HepG2 (cell line): ENCODE measurements at regions not wholly inside any gene's neighbourhood (a gene's known extent, or its start where the extent isn't known, plus 50 kb on each side); places are given as distances from the start of the nearest gene placed in this dataset.

ENCODE experiments used
- HNF4A ChIP-seq: sonication (generic); formaldehyde crosslinking; IDR thresholded peaks from 2 replicates; pipeline ENCODE4 v1.4.0; 2020; ENCODE audit warnings: missing genetic modification reagents
- JUND ChIP-seq: sonication (generic); formaldehyde crosslinking; IDR thresholded peaks from 2 replicates; pipeline ENCODE4 v1.8.0; 2022; ENCODE audit warnings: mild to moderate bottlenecking, missing genetic modification reagents
- MTA3 ChIP-seq: sonication (generic); formaldehyde crosslinking; IDR thresholded peaks from 2 replicates; pipeline ENCODE4 v1.4.0; 2020; ENCODE audit warnings: missing genetic modification reagents
- ZNF430 ChIP-seq: sonication (generic); formaldehyde crosslinking; IDR thresholded peaks from 2 replicates; pipeline ENCODE4 v1.9.0; 2021; ENCODE audit warnings: mild to moderate bottlenecking, missing genetic modification reagents
- ZNF816 ChIP-seq: sonication (generic); formaldehyde crosslinking; IDR thresholded peaks from 2 replicates; pipeline ENCODE4 v1.8.0; 2022; ENCODE audit warnings: missing genetic modification reagents, mild to moderate bottlenecking, borderline replicate concordance
- TF ChIP-seq, protein P1 (sequence below), 2 experiments: fragments of 450-650 bp in 1 of 2; sonication (generic) in 1 of 2; formaldehyde crosslinking in 1 of 2; IDR thresholded peaks; 2 replicates each; pipeline versions ENCODE4 v1.6.1 to v1.8.0; 2016 to 2022; ENCODE audit warnings: antibody characterized with exemption in 1 of 2, mild to moderate bottlenecking in 1 of 2, missing genetic modification reagents in 1 of 2
- TF ChIP-seq, protein P2 (sequence below): sonication (generic); formaldehyde crosslinking; IDR thresholded peaks from 2 replicates; pipeline ENCODE4 v1.4.0; 2020; ENCODE audit warnings: missing genetic modification reagents
- TF ChIP-seq, protein P3 (sequence below): sonication (generic); formaldehyde crosslinking; IDR thresholded peaks from 2 replicates; pipeline ENCODE4 v1.8.1; 2023; ENCODE audit warnings: mild to moderate bottlenecking, moderate library complexity, missing genetic modification reagents
- TF ChIP-seq, protein P4 (sequence below): sonication (generic); formaldehyde crosslinking; IDR thresholded peaks from 2 replicates; pipeline ENCODE4 v1.5.0; 2020; ENCODE audit warnings: missing genetic modification reagents

DNA sequence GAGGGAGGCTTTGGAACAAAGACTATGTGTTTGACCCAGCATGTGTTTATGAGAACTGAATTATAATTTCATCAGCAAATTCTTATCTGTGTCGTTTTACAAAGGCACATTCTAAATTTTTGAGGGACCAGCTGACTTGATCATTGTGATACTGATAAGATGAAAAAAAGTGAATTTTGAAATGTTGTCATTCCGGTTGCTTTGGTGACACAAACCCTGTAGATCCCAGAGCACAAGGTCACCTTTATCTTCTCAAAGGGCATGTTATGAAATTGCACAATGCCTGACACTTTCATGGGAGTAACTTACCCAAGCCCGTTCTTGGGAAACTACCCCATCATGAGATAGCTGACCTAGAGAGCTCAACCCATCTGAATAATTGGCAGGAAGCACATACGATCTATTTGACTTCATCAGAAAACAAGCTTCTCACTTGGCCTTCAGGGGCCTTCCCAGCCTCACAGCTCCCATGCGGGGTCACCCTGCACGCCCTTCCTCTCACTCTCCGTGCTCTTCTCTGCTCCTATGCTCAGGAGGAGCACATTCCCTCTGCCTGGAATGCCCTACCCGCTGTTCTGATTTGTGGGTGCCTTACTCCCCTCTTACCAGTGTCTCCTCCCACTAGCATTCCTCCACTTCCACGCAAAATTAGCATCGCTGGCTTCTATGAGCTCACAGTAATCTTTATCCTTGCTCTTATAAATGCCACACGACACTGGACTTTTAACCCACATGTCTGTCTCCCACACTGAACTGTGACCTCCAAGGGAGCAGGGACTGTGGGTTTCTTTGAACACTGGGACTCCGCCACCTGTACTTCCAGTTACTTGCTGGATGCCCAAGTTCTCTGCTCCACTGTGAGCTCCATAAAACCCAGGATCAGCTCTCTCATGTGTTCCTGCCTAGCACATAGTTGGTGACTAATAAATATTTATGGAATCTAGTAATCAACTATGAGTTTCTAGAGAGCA is 555.8 kb upstream of the ID2 start (continued):
- TF ChIP-seq, protein P1, sequence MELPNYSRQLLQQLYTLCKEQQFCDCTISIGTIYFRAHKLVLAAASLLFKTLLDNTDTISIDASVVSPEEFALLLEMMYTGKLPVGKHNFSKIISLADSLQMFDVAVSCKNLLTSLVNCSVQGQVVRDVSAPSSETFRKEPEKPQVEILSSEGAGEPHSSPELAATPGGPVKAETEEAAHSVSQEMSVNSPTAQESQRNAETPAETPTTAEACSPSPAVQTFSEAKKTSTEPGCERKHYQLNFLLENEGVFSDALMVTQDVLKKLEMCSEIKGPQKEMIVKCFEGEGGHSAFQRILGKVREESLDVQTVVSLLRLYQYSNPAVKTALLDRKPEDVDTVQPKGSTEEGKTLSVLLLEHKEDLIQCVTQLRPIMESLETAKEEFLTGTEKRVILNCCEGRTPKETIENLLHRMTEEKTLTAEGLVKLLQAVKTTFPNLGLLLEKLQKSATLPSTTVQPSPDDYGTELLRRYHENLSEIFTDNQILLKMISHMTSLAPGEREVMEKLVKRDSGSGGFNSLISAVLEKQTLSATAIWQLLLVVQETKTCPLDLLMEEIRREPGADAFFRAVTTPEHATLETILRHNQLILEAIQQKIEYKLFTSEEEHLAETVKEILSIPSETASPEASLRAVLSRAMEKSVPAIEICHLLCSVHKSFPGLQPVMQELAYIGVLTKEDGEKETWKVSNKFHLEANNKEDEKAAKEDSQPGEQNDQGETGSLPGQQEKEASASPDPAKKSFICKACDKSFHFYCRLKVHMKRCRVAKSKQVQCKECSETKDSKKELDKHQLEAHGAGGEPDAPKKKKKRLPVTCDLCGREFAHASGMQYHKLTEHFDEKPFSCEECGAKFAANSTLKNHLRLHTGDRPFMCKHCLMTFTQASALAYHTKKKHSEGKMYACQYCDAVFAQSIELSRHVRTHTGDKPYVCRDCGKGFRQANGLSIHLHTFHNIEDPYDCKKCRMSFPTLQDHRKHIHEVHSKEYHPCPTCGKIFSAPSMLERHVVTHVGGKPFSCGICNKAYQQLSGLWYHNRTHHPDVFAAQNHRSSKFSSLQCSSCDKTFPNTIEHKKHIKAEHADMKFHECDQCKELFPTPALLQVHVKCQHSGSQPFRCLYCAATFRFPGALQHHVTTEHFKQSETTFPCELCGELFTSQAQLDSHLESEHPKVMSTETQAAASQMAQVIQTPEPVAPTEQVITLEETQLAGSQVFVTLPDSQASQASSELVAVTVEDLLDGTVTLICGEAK (IDR thresholded peaks at IDR 0.05), result no peak
- TF ChIP-seq, protein P1 (CRISPR knock-in tag; IDR thresholded peaks at IDR 0.05), result peak; percentile 68
- peak; percentile 97 for TF ChIP-seq HNF4A
- TF ChIP-seq ZNF816 (CRISPR knock-in tag), result 0 out of 2 replicates have a peak, but pooled peaks have one; percentile 53
- TF ChIP-seq MTA3 (CRISPR knock-in tag), result no peak
- TF ChIP-seq, protein P2, sequence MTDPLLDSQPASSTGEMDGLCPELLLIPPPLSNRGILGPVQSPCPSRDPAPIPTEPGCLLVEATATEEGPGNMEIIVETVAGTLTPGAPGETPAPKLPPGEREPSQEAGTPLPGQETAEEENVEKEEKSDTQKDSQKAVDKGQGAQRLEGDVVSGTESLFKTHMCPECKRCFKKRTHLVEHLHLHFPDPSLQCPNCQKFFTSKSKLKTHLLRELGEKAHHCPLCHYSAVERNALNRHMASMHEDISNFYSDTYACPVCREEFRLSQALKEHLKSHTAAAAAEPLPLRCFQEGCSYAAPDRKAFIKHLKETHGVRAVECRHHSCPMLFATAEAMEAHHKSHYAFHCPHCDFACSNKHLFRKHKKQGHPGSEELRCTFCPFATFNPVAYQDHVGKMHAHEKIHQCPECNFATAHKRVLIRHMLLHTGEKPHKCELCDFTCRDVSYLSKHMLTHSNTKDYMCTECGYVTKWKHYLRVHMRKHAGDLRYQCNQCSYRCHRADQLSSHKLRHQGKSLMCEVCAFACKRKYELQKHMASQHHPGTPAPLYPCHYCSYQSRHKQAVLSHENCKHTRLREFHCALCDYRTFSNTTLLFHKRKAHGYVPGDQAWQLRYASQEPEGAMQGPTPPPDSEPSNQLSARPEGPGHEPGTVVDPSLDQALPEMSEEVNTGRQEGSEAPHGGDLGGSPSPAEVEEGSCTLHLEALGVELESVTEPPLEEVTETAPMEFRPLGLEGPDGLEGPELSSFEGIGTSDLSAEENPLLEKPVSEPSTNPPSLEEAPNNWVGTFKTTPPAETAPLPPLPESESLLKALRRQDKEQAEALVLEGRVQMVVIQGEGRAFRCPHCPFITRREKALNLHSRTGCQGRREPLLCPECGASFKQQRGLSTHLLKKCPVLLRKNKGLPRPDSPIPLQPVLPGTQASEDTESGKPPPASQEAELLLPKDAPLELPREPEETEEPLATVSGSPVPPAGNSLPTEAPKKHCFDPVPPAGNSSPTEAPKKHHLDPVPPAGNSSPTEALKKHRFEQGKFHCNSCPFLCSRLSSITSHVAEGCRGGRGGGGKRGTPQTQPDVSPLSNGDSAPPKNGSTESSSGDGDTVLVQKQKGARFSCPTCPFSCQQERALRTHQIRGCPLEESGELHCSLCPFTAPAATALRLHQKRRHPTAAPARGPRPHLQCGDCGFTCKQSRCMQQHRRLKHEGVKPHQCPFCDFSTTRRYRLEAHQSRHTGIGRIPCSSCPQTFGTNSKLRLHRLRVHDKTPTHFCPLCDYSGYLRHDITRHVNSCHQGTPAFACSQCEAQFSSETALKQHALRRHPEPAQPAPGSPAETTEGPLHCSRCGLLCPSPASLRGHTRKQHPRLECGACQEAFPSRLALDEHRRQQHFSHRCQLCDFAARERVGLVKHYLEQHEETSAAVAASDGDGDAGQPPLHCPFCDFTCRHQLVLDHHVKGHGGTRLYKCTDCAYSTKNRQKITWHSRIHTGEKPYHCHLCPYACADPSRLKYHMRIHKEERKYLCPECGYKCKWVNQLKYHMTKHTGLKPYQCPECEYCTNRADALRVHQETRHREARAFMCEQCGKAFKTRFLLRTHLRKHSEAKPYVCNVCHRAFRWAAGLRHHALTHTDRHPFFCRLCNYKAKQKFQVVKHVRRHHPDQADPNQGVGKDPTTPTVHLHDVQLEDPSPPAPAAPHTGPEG (CRISPR knock-in tag), result peak; percentile 48; the same call in 1 of the 2 replicates
- TF ChIP-seq, protein P3, sequence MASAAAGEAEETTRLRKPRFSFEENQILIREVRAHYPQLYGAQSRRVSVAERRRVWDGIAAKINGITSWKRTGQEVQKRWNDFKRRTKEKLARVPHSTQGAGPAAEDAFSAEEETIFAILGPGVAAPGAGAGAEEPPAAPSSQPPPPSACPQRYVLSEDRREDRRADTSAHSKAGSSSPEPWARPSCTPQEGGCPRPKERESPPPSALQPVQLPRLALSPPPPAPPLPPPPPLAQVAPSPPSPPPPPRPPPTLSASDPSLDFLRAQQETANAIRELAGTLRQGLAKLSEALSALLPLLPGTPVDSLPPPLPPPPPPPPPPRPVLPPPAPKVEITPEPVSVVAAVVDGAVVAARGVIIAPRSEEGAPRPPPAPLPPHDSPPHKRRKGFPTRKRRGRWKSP (CRISPR knock-in tag), result 0 out of 2 replicates have a peak, but pooled peaks have one; percentile 24
- TF ChIP-seq ZNF430 (CRISPR knock-in tag), result peak; percentile 97
- peak; percentile 68 for TF ChIP-seq JUND (CRISPR knock-in tag)
- TF ChIP-seq, protein P4, sequence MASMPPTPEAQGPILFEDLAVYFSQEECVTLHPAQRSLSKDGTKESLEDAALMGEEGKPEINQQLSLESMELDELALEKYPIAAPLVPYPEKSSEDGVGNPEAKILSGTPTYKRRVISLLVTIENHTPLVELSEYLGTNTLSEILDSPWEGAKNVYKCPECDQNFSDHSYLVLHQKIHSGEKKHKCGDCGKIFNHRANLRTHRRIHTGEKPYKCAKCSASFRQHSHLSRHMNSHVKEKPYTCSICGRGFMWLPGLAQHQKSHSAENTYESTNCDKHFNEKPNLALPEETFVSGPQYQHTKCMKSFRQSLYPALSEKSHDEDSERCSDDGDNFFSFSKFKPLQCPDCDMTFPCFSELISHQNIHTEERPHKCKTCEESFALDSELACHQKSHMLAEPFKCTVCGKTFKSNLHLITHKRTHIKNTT (CRISPR knock-in tag), result no peak
